ENCODE measurements at regions not wholly inside any gene's neighbourhood (a gene's known extent, or its start where the extent isn't known, plus 50 kb on each side); places are given as distances from the start of the nearest gene placed in this dataset.

GRCh38 chr16:65457084-65457483, 335.2 kb upstream of the CDH11 start:
- no peak for DNase-seq (ENCODE audit: low read depth in 2 of 2)

- no peak for DNase-seq (ENCODE audit: low read depth in 2 of 2)
Observed at GRCh38 chr16:65455761-65456160, 333.9 kb upstream of the CDH11 start.

- DNase-seq (ENCODE audit: low read depth in 2 of 2): no peak
Observed at GRCh38 chr16:65453646-65454045, 331.8 kb upstream of the CDH11 start.

GRCh38 chr16:65449526-65449925, 327.7 kb upstream of the CDH11 start:
- DNase-seq (ENCODE audit: low read depth in 2 of 2): no peak

GRCh38 chr16:65446427-65446826, 324.6 kb upstream of the CDH11 start:
- DNase-seq (ENCODE audit: low read depth in 2 of 2): no peak

GRCh38 chr16:65445313-65446260, 323.7 kb upstream of the CDH11 start:
- DNase-seq (ENCODE audit: low read depth in 2 of 2): no peak

GRCh38 chr16:65441501-65441900, 319.6 kb upstream of the CDH11 start:
- DNase-seq (ENCODE audit: low read depth in 2 of 2): no peak

- no peak for DNase-seq (ENCODE audit: low read depth in 2 of 2)
Observed at GRCh38 chr16:65429504-65430181, 307.8 kb upstream of the CDH11 start.

GRCh38 chr16:65426484-65426883, 304.6 kb upstream of the CDH11 start:
- DNase-seq (ENCODE audit: low read depth in 2 of 2): no peak

GRCh38 chr16:65422934-65423333, 301.1 kb upstream of the CDH11 start:
- no peak for DNase-seq (ENCODE audit: low read depth in 2 of 2)

- no peak for DNase-seq (ENCODE audit: low read depth in 2 of 2)
Observed at GRCh38 chr16:65421596-65421995, 299.7 kb upstream of the CDH11 start.

- DNase-seq (ENCODE audit: low read depth in 2 of 2): no peak
Observed at GRCh38 chr16:65418435-65418834, 296.6 kb upstream of the CDH11 start.

GRCh38 chr16:65415460-65415859, 293.6 kb upstream of the CDH11 start:
- no peak for DNase-seq (ENCODE audit: low read depth in 2 of 2)

GRCh38 chr16:65414284-65414984, 292.6 kb upstream of the CDH11 start:
- no peak for DNase-seq (ENCODE audit: low read depth in 2 of 2)

- DNase-seq (ENCODE audit: low read depth in 2 of 2): no peak
Observed at GRCh38 chr16:65413861-65414260, 292.0 kb upstream of the CDH11 start.

- DNase-seq (ENCODE audit: low read depth in 2 of 2): no peak
Observed at GRCh38 chr16:65410801-65411200, 288.9 kb upstream of the CDH11 start.

GRCh38 chr16:65409510-65409909, 287.6 kb upstream of the CDH11 start:
- DNase-seq (ENCODE audit: low read depth in 2 of 2): no peak

- DNase-seq (ENCODE audit: low read depth in 2 of 2): no peak
Observed at GRCh38 chr16:65406933-65407332, 285.1 kb upstream of the CDH11 start.

- no peak for DNase-seq (ENCODE audit: low read depth in 2 of 2)
Observed at GRCh38 chr16:65406116-65406515, 284.3 kb upstream of the CDH11 start.

GRCh38 chr16:65394281-65394680, 272.4 kb upstream of the CDH11 start:
- DNase-seq (ENCODE audit: low read depth in 2 of 2): no peak

GRCh38 chr16:65392806-65393565, 271.1 kb upstream of the CDH11 start:
- DNase-seq (ENCODE audit: low read depth in 2 of 2): no peak

- DNase-seq (ENCODE audit: low read depth in 2 of 2): no peak
Observed at GRCh38 chr16:65388592-65388991, 266.7 kb upstream of the CDH11 start.

Measured in activated CD4-positive, alpha-beta T cell treated with anti-CD3 and anti-CD28 coated beads for 24 hours (primary cell).